Heart left ventricle (tissue), 16 donors: ENCODE measurements at regions not wholly inside any gene's neighbourhood (a gene's known extent, or its start where the extent isn't known, plus 50 kb on each side); places are given as distances from the start of the nearest gene placed in this dataset.

ENCODE experiments used
- ATAC-seq, 4 donors: fragments of 200-7000 bp; cut with Tn5 transposase; one replicate each; pipeline ENCODE4 v1.9.1; 2020 to 2022; ENCODE audit warnings: moderate library complexity in 4 of 4, mild to moderate bottlenecking in 3 of 4, moderate number of reproducible peaks in 1 of 4
- DNase-seq, 5 donors: peaks; one replicate each; pipeline ENCODE4 v3.0.0-alpha.2; 2020
- H3K27ac ChIP-seq, 12 donors: fragments of 200-600 bp; sonication (generic) in 4 of 12; one replicate each; pipeline versions ENCODE4 v1.5.0 to v1.8.0; 2016 to 2022; ENCODE audit warnings: mild to moderate bottlenecking in 2 of 12
- H3K27me3 ChIP-seq, 9 donors: fragments of 200-600 bp; sonication (generic) in 2 of 9; one replicate each; pipeline versions ENCODE4 v1.5.1 to v1.8.0; 2016 to 2022; ENCODE audit warnings: mild to moderate bottlenecking in 3 of 9
- H3K36me3 ChIP-seq, 9 donors: fragments of 200-600 bp; sonication (generic) in 2 of 9; one replicate each; pipeline versions ENCODE4 v1.5.0 to v1.8.0; 2018 to 2022; ENCODE audit warnings: mild to moderate bottlenecking in 2 of 9
- H3K4me1 ChIP-seq, 12 donors: fragments of 200-600 bp; sonication (generic) in 4 of 12; one replicate each; pipeline versions ENCODE4 v1.5.0 to v1.8.0; 2016 to 2022; ENCODE audit warnings: mild to moderate bottlenecking in 3 of 12
- H3K4me3 ChIP-seq, 12 donors: fragments of 200-600 bp; sonication (generic) in 4 of 12; one replicate each; pipeline versions ENCODE4 v1.5.0 to v1.8.0; 2017 to 2022; ENCODE audit warnings: mild to moderate bottlenecking in 9 of 12, moderate library complexity in 4 of 12
- H3K9me3 ChIP-seq, 12 donors: fragments of 200-600 bp; sonication (generic) in 4 of 12; one replicate each; pipeline versions ENCODE4 v1.5.0 to v1.8.0; 2016 to 2022; ENCODE audit warnings: mild to moderate bottlenecking in 1 of 12
- POLR2A ChIP-seq, 2 donors: fragments of 450-650 bp; IDR thresholded peaks; one replicate each; pipeline ENCODE4 v1.6.1; 2017; ENCODE audit warnings: antibody characterized with exemption in 2 of 2, mild to moderate bottlenecking in 2 of 2, moderate library complexity in 2 of 2
- WGBS, 4 donors: extraction: QIAGEN DNeasy Blood & Tissue Kit in 2 of 4; methylation state at CpG; one replicate each; pipeline versions ENCODE4 v1.1.5 to v1.1.7; 2013 to 2018; 5-methylcytosine and 5-hydroxymethylcytosine counted together
- intact Hi-C, 10 donors: fragments of 100-400 bp; cut with DNase I; formaldehyde crosslinking; loops; one replicate each; pipeline versions ENCODE4 v1.11.1 to v1.14.2; 2022
- TF ChIP-seq, protein P1 (sequence below), 12 donors: fragments of 200-600 bp; sonication (generic) in 4 of 12; IDR thresholded peaks; one replicate each; pipeline versions ENCODE4 v1.5.0 to v1.8.0; 2018 to 2022; ENCODE audit warnings: antibody characterized with exemption in 12 of 12, mild to moderate bottlenecking in 5 of 12
- donor health status: ischemic (EF 13 %, LVEDD 7.1; RV severe dilation, severe dysfunction).
- donor health status: healthy with polysubstance abuse.
- donor health status: DM: no; HTN: yes; CAD: no.
- donor health status: DM: no; HTN: no; CAD: no.
- donor health status: ischemic (EF 25% LVEDD 6.9; RV normal size, moderate dysfunction).
- donor health status: ischemic (EF 25% LVEDD 5.7; RV mildly dilated, moderate dysfunction).
- donor health status: healthy.
- donor health status: DM: yes; HTN: yes; CAD: no.
- donor health status: ischemic (EF 35%, LVEDD 5.7; RV mildly dilated, moderate dysfunction).
- donor health status: nonischemic (EF 11% LVEDD 7.7; RV severe dilation, severe dysfunction).
- donor health status: DM: yes; HTN: yes; CAD: no.
- donor health status: PGD.
- donor health status: ischemic (EF 29% LVEDD 5.4; RV normal size, mild dysfunction).
- donor health status: nonischemic (EF 23%, LVEDD 6.1; RV moderate dilation, normal function).

DNA sequence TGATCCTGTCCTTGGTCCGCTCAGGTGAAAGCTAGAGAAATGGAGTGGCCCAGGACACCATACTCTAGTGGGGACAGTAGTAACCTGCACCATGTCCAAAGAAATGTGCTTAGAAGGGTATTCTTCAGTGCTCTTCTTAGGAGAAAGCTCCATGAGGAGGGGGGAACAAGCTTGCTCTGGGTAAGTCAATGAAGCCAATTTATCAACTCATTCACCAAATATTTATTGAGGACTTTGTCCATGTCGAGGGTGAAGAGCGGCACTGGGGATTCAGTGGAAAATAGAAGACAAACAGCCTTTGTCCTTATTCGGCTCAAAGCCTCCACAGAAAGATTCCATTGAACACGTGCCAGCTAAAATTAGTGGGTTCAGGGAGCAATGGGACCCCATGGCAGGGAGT lies 677.8 kb downstream of the BCL11B start:
- ATAC-seq = no peak
- no peak overlapping the region for H3K4me3 ChIP-seq
- 79 to 87% (median 82%) methylated on average over 5 of the region's 5 CpGs for WGBS, 4 donors

DNA sequence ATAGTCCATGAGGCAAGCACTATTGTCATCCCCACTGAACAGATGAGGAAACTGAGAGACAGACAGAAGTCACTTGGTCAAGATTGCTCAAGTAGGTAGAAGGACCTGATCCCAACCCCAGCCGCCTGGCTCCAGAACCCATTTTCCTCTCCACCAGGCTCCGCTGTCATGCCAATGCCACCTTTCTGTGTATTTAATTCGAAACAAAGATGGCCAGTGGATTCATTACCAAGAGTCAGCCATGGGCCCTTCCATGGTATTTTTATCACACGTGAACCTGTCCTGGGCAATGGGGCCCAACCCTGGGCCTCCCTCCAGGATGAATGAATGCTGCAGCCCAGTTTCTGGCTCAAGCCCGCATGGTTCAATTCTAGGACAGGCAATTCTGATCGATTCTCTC lies 673.4 kb downstream of the BCL11B start:
- intact Hi-C loops = no loop called here
- Histone ChIP-seq H3K9me3 (peaks cover 0 to 16% (median 2%) of the 10 kb centered on the region in 12 donors), H3K4me3 (no peak overlapping the region), H3K4me1 (no peaks in the 10 kb centered on the region), H3K27me3 (peaks cover 0 to 4% (median 0%) of the 10 kb centered on the region in 9 donors), H3K36me3 (no peaks in the 10 kb centered on the region), H3K27ac (no peak overlapping the region)
- no peak for ATAC-seq
- 84 to 97% (median 91%) methylated on average over 6 of the region's 6 CpGs for whole genome bisulfite sequencing, 4 donors
- TF ChIP-seq, protein P1, sequence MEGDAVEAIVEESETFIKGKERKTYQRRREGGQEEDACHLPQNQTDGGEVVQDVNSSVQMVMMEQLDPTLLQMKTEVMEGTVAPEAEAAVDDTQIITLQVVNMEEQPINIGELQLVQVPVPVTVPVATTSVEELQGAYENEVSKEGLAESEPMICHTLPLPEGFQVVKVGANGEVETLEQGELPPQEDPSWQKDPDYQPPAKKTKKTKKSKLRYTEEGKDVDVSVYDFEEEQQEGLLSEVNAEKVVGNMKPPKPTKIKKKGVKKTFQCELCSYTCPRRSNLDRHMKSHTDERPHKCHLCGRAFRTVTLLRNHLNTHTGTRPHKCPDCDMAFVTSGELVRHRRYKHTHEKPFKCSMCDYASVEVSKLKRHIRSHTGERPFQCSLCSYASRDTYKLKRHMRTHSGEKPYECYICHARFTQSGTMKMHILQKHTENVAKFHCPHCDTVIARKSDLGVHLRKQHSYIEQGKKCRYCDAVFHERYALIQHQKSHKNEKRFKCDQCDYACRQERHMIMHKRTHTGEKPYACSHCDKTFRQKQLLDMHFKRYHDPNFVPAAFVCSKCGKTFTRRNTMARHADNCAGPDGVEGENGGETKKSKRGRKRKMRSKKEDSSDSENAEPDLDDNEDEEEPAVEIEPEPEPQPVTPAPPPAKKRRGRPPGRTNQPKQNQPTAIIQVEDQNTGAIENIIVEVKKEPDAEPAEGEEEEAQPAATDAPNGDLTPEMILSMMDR (IDR thresholded peaks at IDR 0.05) = no peak
- TF ChIP-seq POLR2A (IDR thresholded peaks at IDR 0.05) = no peak
- DNase-seq = no peak

More for the DNA sequence above, 677.8 kb downstream of the BCL11B start:
- H3K27ac ChIP-seq = no peak overlapping the region
- DNase-seq = no peak
- no peaks in the 10 kb centered on the region for H3K36me3 ChIP-seq
- TF ChIP-seq, protein P1 (IDR thresholded peaks at IDR 0.05) = no peak
- no peak for TF ChIP-seq POLR2A (IDR thresholded peaks at IDR 0.05)
- H3K9me3 ChIP-seq = peaks cover 0 to 16% (median 2%) of the 10 kb centered on the region in 12 donors
- intact Hi-C loops = no loop called here
- no peaks in the 10 kb centered on the region for H3K27me3 ChIP-seq
- H3K4me1 ChIP-seq = no peaks in the 10 kb centered on the region

DNA sequence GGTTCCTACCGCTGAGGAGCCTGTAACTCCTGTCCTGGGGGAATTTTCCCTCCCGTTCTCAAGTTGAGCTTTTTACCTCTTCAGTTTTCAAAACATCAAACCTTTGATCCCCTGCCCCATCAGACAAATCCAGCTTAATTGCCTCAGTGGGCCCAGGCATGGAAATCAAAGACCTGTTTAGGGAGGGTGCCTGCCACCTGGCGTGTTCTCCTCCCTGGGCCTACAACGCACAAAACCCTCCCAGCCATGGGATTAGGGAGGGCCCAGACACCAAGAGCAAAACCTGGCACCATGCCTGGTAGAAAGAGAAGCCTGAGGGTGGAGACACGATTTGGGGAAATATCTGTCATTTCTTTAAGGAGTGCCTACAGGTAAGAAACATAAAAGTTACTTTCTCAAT lies 672.9 kb downstream of the BCL11B start:
- Histone ChIP-seq H3K27ac (no peak overlapping the region), H3K4me3 (no peak overlapping the region), H3K4me1 (no peaks in the 10 kb centered on the region), H3K9me3 (peaks cover 0 to 16% (median 2%) of the 10 kb centered on the region in 12 donors), H3K36me3 (no peaks in the 10 kb centered on the region), H3K27me3 (peaks cover 0 to 4% (median 0%) of the 10 kb centered on the region in 9 donors)
- ATAC-seq = no peak
- no peak for DNase-seq
- WGBS, 4 donors = 51 to 71% (median 61%) methylated on average over 5 of the region's 5 CpGs
- intact Hi-C loops = no loop called here
- TF ChIP-seq, protein P1 (IDR thresholded peaks at IDR 0.05) = no peak
- no peak for TF ChIP-seq POLR2A (IDR thresholded peaks at IDR 0.05)

DNA sequence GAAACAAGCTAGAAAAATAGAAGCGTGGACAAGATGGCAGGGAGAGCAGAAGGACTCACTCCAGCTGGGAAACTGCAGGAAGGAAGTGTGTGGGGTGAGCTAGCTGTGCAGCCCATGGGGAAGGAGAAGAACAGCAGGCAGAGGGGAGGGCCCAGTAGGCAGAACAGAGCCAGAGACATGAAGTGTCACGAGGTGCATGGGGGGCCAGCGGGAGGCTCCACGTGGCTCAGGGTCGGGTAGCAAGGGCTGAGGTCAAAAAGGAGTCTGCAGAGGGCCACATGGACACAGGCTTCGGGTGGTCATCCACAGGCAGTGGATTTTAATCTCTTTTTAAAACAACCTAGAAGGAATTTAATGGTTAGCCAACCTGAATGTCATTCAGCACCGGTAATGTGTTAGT lies 669.0 kb downstream of the BCL11B start:
- peaks cover 0 to under 1% (median 0%) of the 10 kb centered on the region in 12 donors for H3K9me3 ChIP-seq
- H3K36me3 ChIP-seq = no peaks in the 10 kb centered on the region
- H3K27me3 ChIP-seq = peaks cover 0 to 10% (median 0%) of the 10 kb centered on the region in 9 donors
- no peaks in the 10 kb centered on the region for H3K4me1 ChIP-seq
- WGBS, 4 donors = 50 to 60% (median 53%) methylated on average over 7 of the region's 7 CpGs
- DNase-seq (no peak), ATAC-seq (no peak)
- H3K27ac ChIP-seq = no peak overlapping the region
- intact Hi-C loops = no loop called here
- TF ChIP-seq, protein P1 (IDR thresholded peaks at IDR 0.05) = no peak
- TF ChIP-seq POLR2A (IDR thresholded peaks at IDR 0.05) = no peak
- no peak overlapping the region for H3K4me3 ChIP-seq
